Activated CD8-positive, alpha-beta memory T cell treated with anti-CD3 and anti-CD28 coated beads for 48 hours (primary cell): ENCODE measurements at regions not wholly inside any gene's neighbourhood (a gene's known extent, or its start where the extent isn't known, plus 50 kb on each side); places are given as distances from the start of the nearest gene placed in this dataset.
"Not testable (repeated sequence)": the region's sequence is repeated elsewhere in the genome, so short reads cannot be mapped to it uniquely, and the experiment has no call there.

ENCODE experiments used
- DNase-seq, 3 experiments: peaks; one replicate each; pipeline ENCODE4 v3.0.0-alpha.2; 2020; ENCODE audit warnings: low read depth in 2 of 3, low spot score in 2 of 3

- DNase-seq, result no peak
Measured at GRCh38 chr14:48735607-48736006, 850.6 kb downstream of the RPS29 start.

DNA sequence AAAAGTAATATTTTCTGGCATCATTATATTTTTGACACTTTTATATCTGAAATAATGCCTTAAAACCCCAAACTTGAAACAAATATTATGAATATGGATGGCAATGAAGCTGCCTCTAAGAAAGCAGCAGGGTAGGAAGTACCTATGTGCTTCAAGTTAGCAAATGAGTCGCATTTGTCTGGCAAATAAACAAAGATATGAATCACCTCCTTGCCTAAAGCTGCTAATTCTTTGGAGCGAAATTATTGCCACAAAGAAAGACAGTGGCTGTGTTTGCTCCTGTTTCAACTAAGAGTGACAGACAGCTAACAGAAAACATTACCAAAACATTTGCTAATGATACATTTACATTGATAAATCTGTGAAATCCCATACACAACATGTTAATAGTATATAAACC is 854.9 kb downstream of the RPS29 start:
- DNase-seq, result no peak

GRCh38 chr14:48726080-48726642 is 860.0 kb downstream of the RPS29 start:
- DNase-seq, result no peak

DNA sequence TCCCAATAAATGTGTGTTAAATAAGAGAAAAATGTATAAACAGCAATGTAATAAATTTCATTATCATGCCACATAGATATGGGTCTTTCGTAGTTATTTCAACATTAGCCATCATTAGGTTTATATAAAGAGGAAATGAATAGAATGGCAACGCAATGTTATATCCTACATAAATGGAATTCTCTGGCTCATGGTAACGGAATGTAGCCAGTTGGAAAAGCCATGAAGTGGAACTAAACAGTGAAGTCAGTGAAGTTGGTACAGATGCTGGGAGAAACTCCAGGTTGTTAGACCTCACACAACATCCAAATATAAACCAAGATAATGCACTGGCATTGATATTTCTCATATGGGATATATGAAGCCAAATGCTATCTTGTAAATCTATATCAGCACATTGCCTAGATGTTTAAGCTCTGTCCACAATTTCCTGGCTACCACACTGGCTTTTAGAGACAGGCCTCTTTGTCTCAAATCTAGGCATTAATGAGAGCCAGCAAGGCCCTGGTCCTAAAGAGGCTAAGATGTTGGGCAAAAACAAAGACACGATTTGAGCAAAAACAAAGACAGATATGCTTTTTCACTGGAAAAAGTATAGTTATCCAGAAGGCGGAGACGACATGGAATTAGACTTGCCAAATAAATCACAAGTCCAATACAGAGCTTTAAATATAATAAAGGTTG is 861.0 kb downstream of the RPS29 start:
- DNase-seq, result no peak

- DNase-seq, result no peak
Measured at GRCh38 chr14:48723841-48724495, 862.2 kb downstream of the RPS29 start.

DNA sequence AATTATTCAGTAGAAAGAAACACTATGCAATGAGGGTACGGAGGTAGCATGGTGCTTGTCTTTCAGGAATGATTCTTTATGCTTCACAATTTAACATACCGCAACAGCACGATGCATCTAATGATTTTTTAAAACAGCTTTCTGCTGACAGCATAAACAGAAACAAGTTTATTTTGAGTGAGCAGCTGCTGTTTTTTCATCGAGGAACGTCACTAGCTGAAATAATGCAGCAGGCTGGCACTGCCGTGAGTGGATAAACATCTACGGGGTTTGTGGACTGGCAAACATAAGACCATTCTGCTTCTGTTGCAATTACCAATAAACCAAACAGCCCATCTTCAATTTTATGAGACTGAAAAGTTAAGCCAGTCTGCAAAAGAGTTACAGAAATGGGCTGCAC is 871.8 kb downstream of the RPS29 start:
- DNase-seq, result no peak

GRCh38 chr14:48710133-48710532 is 876.0 kb downstream of the RPS29 start:
- no peak for DNase-seq

DNA sequence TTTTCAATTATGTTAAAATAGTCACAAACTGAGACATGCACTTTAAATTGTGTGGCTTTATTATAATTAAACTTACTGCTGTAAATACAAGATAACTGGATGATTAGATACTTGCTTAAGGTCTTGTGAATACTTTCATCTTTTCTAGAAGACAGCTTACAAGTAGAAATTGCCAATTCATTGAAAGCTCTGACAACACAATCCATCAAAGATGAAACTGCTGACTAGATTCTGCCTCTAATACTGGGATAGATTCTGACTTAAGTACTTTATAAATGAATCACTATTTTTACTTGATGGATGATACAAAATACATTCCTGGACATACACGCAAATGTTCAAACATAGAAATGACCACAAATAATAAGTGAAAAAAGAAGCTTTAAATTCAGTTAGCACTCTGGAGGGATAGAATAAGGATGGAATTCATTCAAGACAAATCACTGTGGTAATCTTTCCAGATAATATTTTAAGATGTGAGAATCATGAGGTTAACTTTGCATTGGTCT is 876.8 kb downstream of the RPS29 start:
- DNase-seq, result no peak

GRCh38 chr14:48704639-48705038 is 881.5 kb downstream of the RPS29 start:
- DNase-seq, result no peak

- DNase-seq, result no peak
Measured at GRCh38 chr14:48703728-48704467, 882.3 kb downstream of the RPS29 start.

DNA sequence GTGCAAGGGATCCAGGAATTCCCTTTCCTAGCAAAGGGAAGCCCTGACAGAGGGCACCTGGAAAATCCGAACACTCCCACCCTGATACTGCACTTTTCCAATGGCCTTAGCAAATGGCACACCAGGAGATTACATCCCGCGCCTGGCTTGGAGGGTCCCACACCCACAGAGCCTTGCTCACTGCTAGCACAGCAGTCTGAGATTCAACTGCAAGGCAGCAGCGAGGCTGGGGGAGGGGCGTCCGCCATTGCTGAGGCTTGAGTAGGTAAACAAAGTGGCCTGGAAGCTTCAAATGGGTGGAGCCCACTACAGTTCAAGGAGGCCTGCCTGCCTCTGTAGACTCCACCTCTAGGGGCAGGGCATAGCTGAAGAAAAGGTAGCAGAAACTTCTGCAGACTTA is 888.8 kb downstream of the RPS29 start:
- not testable (repeated sequence) for DNase-seq

DNA sequence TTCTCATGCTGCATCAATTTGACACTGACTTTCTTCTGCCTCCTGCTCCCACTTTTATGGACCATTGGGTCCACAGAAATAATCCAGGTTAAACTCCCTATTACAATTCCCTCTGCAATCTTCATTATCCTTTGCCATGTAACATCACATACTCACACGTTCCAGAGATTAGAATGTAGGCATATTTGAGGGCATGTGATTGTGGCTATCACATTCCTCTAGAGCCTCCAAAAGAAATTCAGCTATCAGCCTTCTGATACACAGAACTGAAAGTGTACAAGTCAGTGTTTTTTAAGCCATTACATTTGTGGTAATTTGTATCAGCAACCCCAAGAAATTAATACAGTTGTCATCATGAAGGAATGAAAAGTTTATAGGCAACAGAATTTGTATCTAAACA is 892.4 kb downstream of the RPS29 start:
- DNase-seq, result no peak

GRCh38 chr14:48690349-48690748 is 895.8 kb downstream of the RPS29 start:
- DNase-seq, result no peak

DNA sequence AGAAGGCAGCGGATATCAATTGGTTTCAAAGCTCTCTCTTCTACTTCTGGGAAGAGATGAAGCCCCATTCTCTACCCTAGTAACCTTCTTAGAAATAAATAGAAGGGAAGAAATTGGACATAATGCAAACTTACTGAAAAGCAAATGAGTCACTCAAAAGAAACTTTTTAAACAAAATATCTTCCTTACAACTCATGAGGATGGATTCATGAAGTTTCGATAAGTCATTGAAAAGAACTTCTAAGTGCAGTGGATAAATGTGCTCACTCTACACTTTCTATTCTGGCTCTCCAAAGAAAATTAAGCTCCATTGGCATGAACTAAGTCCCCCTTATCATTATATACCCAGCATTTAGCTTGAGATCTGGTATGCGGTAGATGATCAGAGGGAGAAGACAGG is 899.5 kb downstream of the RPS29 start:
- no peak for DNase-seq

GRCh38 chr14:48672506-48672905 is 913.7 kb downstream of the RPS29 start:
- no peak for DNase-seq

- DNase-seq, result no peak
Measured at GRCh38 chr14:48670939-48671338, 915.2 kb downstream of the RPS29 start.

GRCh38 chr14:48665077-48665784 is 920.9 kb downstream of the RPS29 start:
- no peak for DNase-seq

GRCh38 chr14:48643241-48643640 is 942.9 kb downstream of the RPS29 start:
- no peak for DNase-seq

- no peak for DNase-seq
Measured at GRCh38 chr14:48628870-48629269, 953.5 kb upstream of the MDGA2 start.

GRCh38 chr14:48622980-48623379 is 947.6 kb upstream of the MDGA2 start:
- no peak for DNase-seq

DNA sequence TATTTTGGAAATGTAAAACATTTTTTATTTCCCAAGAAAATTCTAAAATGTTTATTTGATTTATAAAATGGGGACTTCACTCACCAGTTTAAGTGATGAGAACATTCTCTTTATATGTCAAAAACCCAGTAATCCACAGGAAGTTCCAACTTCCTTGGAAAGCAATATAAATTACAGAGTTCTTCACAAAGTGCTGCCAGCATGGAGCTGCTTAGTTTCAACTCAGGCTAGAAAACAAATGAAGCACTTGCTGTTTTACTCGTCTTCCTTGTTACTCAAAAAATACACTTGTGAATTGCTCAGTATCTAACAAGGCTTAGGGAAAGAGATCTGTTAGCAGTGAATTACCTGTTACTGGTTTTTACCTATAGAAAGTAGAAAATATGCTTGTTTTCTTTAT is 942.7 kb upstream of the MDGA2 start:
- DNase-seq, result no peak
